Colon (tissue), 2 donors: ENCODE measurements at regions not wholly inside any gene's neighbourhood (a gene's known extent, or its start where the extent isn't known, plus 50 kb on each side); places are given as distances from the start of the nearest gene placed in this dataset.
"Not testable (repeated sequence)": the region's sequence is repeated elsewhere in the genome, so short reads cannot be mapped to it uniquely, and the experiment has no call there.

Experiments
- FAIRE-seq: peaks from 2 replicates; lab custom pipeline; 2012; peaks lifted over from hg19 to GRCh38; lab: Jason Lieb, UNC
- donor health status: control.
- donor health status: control.

GRCh38 chr11:129699711-129700304 lies 115.8 kb upstream of the TMEM45B start:
- no peak for FAIRE-seq

GRCh38 chr11:129700701-129701100 lies 114.9 kb upstream of the TMEM45B start:
- no peak for FAIRE-seq

- FAIRE-seq, result no peak
Observed at GRCh38 chr11:129701706-129702105, 113.9 kb upstream of the TMEM45B start.

- no peak for FAIRE-seq
Observed at GRCh38 chr11:129702410-129703398, 112.9 kb upstream of the TMEM45B start.

GRCh38 chr11:129703846-129704245 lies 111.8 kb upstream of the TMEM45B start:
- no peak for FAIRE-seq

- no peak for FAIRE-seq
Observed at GRCh38 chr11:129704831-129705230, 110.8 kb upstream of the TMEM45B start.

- no peak for FAIRE-seq
Observed at GRCh38 chr11:129705341-129705740, 110.3 kb upstream of the TMEM45B start.

- no peak for FAIRE-seq
Observed at GRCh38 chr11:129705933-129706332, 109.7 kb upstream of the TMEM45B start.

GRCh38 chr11:129709801-129710398 lies 105.7 kb upstream of the TMEM45B start:
- FAIRE-seq, result no peak

- FAIRE-seq, result no peak
Observed at GRCh38 chr11:129710423-129710822, 105.2 kb upstream of the TMEM45B start.

- FAIRE-seq, result no peak
Observed at GRCh38 chr11:129711760-129712159, 103.9 kb upstream of the TMEM45B start.

GRCh38 chr11:129712486-129713240 lies 103.0 kb upstream of the TMEM45B start:
- not testable (repeated sequence) for FAIRE-seq

GRCh38 chr11:129719037-129719436 lies 96.6 kb upstream of the TMEM45B start:
- FAIRE-seq, result no peak

GRCh38 chr11:129720156-129720555 lies 95.5 kb upstream of the TMEM45B start:
- no peak for FAIRE-seq

- no peak for FAIRE-seq
Observed at GRCh38 chr11:129720994-129721393, 94.7 kb upstream of the TMEM45B start.

GRCh38 chr11:129721685-129722084 lies 94.0 kb upstream of the TMEM45B start:
- FAIRE-seq, result no peak

- FAIRE-seq, result no peak
Observed at GRCh38 chr11:129722529-129722928, 93.1 kb upstream of the TMEM45B start.

- no peak for FAIRE-seq
Observed at GRCh38 chr11:129723146-129723760, 92.4 kb upstream of the TMEM45B start.

- FAIRE-seq, result no peak
Observed at GRCh38 chr11:129723761-129724162, 91.9 kb upstream of the TMEM45B start.

- no peak for FAIRE-seq
Observed at GRCh38 chr11:129724866-129725265, 90.8 kb upstream of the TMEM45B start.

- FAIRE-seq, result no peak
Observed at GRCh38 chr11:129726179-129726578, 89.5 kb upstream of the TMEM45B start.

- FAIRE-seq, result no peak
Observed at GRCh38 chr11:129728581-129728980, 87.1 kb upstream of the TMEM45B start.
